Neural cell (in vitro differentiated cells): ENCODE measurements at regions not wholly inside any gene's neighbourhood (a gene's known extent, or its start where the extent isn't known, plus 50 kb on each side); places are given as distances from the start of the nearest gene placed in this dataset.

ENCODE experiments used
- EP300 ChIP-seq: fragments of 450-650 bp; conservative IDR thresholded peaks from 2 replicates; pipeline ENCODE4 v1.6.1; 2014; ENCODE audit warnings: antibody characterized with exemption, mild to moderate bottlenecking, moderate library complexity; ENCODE audit not compliant: poor library complexity, severe bottlenecking
- EZH2 ChIP-seq: fragments of 200-600, 300-800 bp; shearing (Covaris generic), sonication (generic); IDR thresholded peaks from 2 replicates; pipeline ENCODE4 v1.6.1; 2014; ENCODE audit warnings: antibody characterized with exemption, low read length, borderline replicate concordance, mild to moderate bottlenecking; ENCODE audit not compliant: insufficient read depth, poor library complexity, severe bottlenecking
- POLR2AphosphoS5 ChIP-seq: IDR thresholded peaks from 2 replicates; pipeline ENCODE4 v1.6.1; 2012
- RAD21 ChIP-seq: fragments of 450-650 bp; conservative IDR thresholded peaks from 2 replicates; pipeline ENCODE4 v1.6.1; 2014; ENCODE audit warnings: antibody characterized with exemption, mild to moderate bottlenecking, moderate library complexity
- TAF1 ChIP-seq: IDR thresholded peaks from 2 replicates; pipeline ENCODE4 v1.6.1; 2012; ENCODE audit warnings: low read depth
- TF ChIP-seq, protein P1 (sequence below): fragments of 450-650 bp; IDR thresholded peaks from 2 replicates; pipeline ENCODE4 v1.5.1; 2014; ENCODE audit warnings: antibody characterized with exemption, mild to moderate bottlenecking, moderate library complexity; ENCODE audit not compliant: poor library complexity, severe bottlenecking
- TF ChIP-seq, protein P2 (sequence below): IDR thresholded peaks from 2 replicates; pipeline ENCODE4 v1.6.1; 2012; ENCODE audit warnings: borderline replicate concordance

DNA sequence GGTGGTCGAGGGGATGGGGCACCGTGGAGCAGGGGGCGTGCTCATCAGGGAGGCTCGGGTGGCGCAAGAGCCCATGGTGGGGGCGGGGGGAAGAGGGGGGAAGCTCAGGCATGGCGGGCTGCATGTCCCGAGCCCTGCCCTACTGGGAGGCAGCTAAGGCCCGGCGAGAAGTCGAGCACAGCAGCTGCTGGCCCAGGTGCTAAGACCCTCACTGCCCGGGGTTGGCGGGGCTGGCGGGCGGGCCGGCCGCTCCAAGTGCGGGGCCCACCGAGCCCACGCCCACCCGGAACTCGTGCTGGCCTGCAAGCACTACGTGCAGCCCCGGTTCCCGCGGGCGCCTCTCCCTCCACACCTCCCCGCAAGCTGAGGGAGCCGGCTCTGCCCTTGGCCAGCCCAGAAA is 55.0 kb upstream of the FAM171A1 start:
- TF ChIP-seq EZH2 (no peak), POLR2AphosphoS5 (no peak), EP300 (no peak), RAD21 (no peak), TAF1 (no peak)
- TF ChIP-seq, protein P1, sequence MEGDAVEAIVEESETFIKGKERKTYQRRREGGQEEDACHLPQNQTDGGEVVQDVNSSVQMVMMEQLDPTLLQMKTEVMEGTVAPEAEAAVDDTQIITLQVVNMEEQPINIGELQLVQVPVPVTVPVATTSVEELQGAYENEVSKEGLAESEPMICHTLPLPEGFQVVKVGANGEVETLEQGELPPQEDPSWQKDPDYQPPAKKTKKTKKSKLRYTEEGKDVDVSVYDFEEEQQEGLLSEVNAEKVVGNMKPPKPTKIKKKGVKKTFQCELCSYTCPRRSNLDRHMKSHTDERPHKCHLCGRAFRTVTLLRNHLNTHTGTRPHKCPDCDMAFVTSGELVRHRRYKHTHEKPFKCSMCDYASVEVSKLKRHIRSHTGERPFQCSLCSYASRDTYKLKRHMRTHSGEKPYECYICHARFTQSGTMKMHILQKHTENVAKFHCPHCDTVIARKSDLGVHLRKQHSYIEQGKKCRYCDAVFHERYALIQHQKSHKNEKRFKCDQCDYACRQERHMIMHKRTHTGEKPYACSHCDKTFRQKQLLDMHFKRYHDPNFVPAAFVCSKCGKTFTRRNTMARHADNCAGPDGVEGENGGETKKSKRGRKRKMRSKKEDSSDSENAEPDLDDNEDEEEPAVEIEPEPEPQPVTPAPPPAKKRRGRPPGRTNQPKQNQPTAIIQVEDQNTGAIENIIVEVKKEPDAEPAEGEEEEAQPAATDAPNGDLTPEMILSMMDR = no peak
- TF ChIP-seq, protein P2, sequence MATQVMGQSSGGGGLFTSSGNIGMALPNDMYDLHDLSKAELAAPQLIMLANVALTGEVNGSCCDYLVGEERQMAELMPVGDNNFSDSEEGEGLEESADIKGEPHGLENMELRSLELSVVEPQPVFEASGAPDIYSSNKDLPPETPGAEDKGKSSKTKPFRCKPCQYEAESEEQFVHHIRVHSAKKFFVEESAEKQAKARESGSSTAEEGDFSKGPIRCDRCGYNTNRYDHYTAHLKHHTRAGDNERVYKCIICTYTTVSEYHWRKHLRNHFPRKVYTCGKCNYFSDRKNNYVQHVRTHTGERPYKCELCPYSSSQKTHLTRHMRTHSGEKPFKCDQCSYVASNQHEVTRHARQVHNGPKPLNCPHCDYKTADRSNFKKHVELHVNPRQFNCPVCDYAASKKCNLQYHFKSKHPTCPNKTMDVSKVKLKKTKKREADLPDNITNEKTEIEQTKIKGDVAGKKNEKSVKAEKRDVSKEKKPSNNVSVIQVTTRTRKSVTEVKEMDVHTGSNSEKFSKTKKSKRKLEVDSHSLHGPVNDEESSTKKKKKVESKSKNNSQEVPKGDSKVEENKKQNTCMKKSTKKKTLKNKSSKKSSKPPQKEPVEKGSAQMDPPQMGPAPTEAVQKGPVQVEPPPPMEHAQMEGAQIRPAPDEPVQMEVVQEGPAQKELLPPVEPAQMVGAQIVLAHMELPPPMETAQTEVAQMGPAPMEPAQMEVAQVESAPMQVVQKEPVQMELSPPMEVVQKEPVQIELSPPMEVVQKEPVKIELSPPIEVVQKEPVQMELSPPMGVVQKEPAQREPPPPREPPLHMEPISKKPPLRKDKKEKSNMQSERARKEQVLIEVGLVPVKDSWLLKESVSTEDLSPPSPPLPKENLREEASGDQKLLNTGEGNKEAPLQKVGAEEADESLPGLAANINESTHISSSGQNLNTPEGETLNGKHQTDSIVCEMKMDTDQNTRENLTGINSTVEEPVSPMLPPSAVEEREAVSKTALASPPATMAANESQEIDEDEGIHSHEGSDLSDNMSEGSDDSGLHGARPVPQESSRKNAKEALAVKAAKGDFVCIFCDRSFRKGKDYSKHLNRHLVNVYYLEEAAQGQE = no peak
